Kidney glomerular epithelial cell (primary cell): ENCODE measurements at regions not wholly inside any gene's neighbourhood (a gene's known extent, or its start where the extent isn't known, plus 50 kb on each side); places are given as distances from the start of the nearest gene placed in this dataset.

Source experiments
- DNase-seq: peaks from one replicate; lab custom pipeline; 2025; lab: John Stamatoyannopoulos, UW

GRCh38 chr10:2445370-2445769 is 622.0 kb upstream of the PFKP start:
- DNase-seq: no peak

GRCh38 chr10:2439983-2440382 is 627.4 kb upstream of the PFKP start:
- no peak for DNase-seq

GRCh38 chr10:2439000-2439399 is 628.3 kb upstream of the PFKP start:
- DNase-seq: no peak

GRCh38 chr10:2438248-2438939 is 629.0 kb upstream of the PFKP start:
- DNase-seq: no peak

GRCh38 chr10:2436933-2437332 is 630.4 kb upstream of the PFKP start:
- no peak for DNase-seq

GRCh38 chr10:2431961-2432360 is 635.4 kb upstream of the PFKP start:
- no peak for DNase-seq

- DNase-seq: no peak
These were observed 639.9 kb upstream of the PFKP start for GRCh38 chr10:2427412-2427811.

- no peak for DNase-seq
These were observed 642.0 kb upstream of the PFKP start for GRCh38 chr10:2425320-2425719.

GRCh38 chr10:2414562-2414961 is 652.8 kb upstream of the PFKP start:
- no peak for DNase-seq

GRCh38 chr10:2414039-2414438 is 653.3 kb upstream of the PFKP start:
- no peak for DNase-seq

- DNase-seq: no peak
These were observed 657.3 kb upstream of the PFKP start for GRCh38 chr10:2410049-2410448.

- no peak for DNase-seq
These were observed 664.1 kb upstream of the ADARB2 start for GRCh38 chr10:2401459-2401858.

GRCh38 chr10:2399482-2399881 is 662.2 kb upstream of the ADARB2 start:
- DNase-seq: no peak

GRCh38 chr10:2392145-2392812 is 655.0 kb upstream of the ADARB2 start:
- DNase-seq: no peak

- DNase-seq: no peak
These were observed 650.3 kb upstream of the ADARB2 start for GRCh38 chr10:2387672-2388071.

- DNase-seq: no peak
These were observed 649.9 kb upstream of the ADARB2 start for GRCh38 chr10:2387261-2387660.

GRCh38 chr10:2380218-2380617 is 642.9 kb upstream of the ADARB2 start:
- DNase-seq: no peak

GRCh38 chr10:2367083-2367482 is 629.8 kb upstream of the ADARB2 start:
- DNase-seq: no peak

GRCh38 chr10:2366264-2366931 is 629.1 kb upstream of the ADARB2 start:
- no peak for DNase-seq

- DNase-seq: no peak
These were observed 625.0 kb upstream of the ADARB2 start for GRCh38 chr10:2362331-2362730.

- DNase-seq: no peak
These were observed 621.3 kb upstream of the ADARB2 start for GRCh38 chr10:2358586-2358985.

- DNase-seq: no peak
These were observed 619.3 kb upstream of the ADARB2 start for GRCh38 chr10:2356670-2357069.

- no peak for DNase-seq
These were observed 614.2 kb upstream of the ADARB2 start for GRCh38 chr10:2351566-2351965.
